HG02642 (cell line): ENCODE measurements at regions not wholly inside any gene's neighbourhood (a gene's known extent, or its start where the extent isn't known, plus 50 kb on each side); places are given as distances from the start of the nearest gene placed in this dataset.

Source experiments
- ATAC-seq: cut with Tn5 transposase; IDR thresholded peaks from one replicate; pipeline ENCODE4 v1.9.1; 2021; ENCODE audit warnings: mild to moderate bottlenecking; ENCODE audit not compliant: unreplicated experiment, poor library complexity

DNA sequence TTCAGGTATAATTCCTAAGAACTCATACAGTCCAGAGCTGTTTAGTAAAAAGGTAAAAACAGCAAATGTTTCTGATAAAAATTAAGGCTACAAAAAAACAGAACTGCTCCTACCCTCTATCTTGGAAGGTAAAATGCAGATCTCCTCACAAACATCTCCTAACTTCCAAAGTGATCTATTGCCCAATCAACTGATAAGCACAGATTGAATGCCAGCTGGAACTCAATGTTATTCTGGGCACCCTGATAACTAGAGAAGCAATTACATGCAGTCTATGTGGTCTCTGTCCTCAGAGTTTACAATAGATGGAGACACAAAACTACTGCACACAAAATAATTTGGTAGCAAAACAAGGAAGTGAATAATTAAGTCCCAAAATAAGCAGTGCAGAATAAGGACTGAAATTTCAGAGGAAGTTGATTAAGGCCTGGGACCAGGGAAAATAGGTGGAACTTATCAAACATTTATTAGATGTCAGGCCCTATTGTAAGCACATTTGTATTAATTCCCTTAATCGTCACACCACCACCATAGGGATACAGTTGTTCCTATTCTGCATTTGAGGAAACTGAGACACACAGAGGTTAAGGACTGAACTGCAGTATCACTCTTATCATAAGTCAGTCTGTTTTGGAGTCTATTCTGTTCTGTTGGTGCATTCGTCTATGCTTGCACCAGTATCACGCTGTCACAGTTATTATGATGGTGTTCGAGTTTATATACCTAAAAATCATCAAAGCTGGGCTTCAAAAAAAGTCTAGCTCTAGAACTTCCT, 102.2 kb upstream of the TARS1 start:
- no peak for ATAC-seq

- ATAC-seq, result no peak
These were observed 101.4 kb upstream of the TARS1 start for GRCh38 chr5:33339413-33339812.

GRCh38 chr5:33340195-33340594, 100.6 kb upstream of the TARS1 start:
- ATAC-seq, result no peak

DNA sequence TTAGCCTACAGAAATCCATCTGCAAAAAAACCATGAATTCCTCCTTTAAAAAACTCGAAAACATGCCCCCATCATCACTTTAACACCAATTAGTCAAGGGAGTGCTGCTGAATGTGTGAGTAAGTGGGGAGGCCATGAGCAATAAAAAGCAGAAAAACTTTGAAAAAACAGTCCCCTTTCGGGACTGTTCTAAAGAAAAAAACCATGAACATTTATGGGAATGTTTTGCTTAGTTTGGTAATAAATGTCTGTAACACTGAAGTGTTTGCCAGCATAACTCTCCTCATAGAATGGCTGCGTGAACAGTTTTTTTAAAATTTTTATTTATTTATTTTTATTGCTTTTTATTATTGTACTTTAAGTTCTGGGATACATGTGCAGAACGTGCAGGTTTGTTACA, 99.4 kb upstream of the TARS1 start:
- ATAC-seq, result no peak

- ATAC-seq, result no peak
These were observed 97.0 kb upstream of the TARS1 start for GRCh38 chr5:33343676-33344327.

- ATAC-seq, result peak; percentile 68
These were observed 94.2 kb upstream of the TARS1 start for GRCh38 chr5:33346534-33346933.

GRCh38 chr5:33361781-33362180, 79.0 kb upstream of the TARS1 start:
- ATAC-seq, result no peak

GRCh38 chr5:33362915-33363314, 77.8 kb upstream of the TARS1 start:
- ATAC-seq, result no peak

GRCh38 chr5:33363537-33363936, 77.2 kb upstream of the TARS1 start:
- ATAC-seq, result no peak

DNA sequence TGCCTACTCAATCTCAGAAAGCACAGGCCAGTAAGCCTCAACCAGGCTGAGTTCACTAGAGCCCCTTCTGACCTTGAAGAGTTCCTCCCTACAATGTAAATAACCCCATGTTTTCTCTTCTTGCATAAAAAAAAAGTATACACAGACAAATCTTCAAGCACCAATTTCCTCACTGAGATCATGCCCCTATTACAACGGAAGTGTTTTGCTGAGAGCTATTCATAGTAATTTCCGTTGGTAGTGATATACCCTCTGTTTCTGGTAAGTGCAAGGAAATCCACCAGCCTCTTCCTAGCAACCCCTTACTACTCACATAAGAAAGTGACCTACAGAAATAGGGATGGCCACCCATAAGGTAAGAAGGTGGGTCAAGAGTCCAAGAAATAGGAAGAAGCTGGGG, 76.4 kb upstream of the TARS1 start:
- ATAC-seq, result no peak

GRCh38 chr5:33367416-33367815, 73.3 kb upstream of the TARS1 start:
- ATAC-seq, result no peak

DNA sequence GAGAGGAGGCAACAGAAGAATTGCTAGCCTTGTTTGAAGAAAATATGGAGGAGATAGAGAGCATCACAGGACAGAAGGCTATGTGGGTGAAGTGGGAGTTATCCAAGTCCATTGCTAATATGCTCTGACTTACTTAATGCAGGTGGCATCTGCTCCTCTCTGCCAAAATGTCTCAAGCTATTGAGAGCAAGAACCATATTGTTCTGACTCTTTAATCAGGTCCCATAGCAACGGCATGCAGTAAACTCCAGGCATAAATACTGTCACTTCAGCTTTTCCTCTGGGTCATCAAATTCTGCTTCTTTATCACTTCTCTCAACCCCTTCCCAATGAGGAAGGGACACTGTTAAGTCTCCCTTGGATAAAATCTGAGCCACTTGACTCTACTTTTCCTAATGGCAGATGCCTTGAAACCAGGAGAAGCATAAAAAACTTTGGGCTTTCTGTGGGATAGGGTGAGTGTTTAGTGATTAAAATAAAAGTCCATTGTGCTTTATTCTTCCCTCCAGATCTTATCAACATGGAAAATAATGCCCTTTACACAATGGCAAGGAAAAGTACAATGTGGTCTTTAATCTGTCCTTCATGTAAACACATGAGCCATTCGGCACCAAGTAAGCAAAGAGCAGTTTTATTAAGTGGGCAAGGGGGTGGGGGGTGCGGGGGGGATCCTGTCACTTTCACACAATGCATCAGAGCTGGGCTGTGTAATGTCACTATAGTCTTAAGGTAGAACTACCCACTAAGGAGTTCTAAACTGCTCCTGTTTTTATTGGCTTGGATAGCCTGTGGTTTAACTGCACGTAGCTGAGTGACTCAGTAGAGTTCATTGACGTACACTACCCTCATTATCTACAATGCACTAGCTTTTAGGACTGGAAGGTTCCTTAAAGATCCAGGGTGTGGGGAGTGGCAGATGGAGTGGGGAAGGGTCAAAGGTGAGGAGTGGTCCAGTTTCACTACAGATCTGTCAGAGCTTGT, 71.0 kb upstream of the TARS1 start:
- ATAC-seq, result no peak

DNA sequence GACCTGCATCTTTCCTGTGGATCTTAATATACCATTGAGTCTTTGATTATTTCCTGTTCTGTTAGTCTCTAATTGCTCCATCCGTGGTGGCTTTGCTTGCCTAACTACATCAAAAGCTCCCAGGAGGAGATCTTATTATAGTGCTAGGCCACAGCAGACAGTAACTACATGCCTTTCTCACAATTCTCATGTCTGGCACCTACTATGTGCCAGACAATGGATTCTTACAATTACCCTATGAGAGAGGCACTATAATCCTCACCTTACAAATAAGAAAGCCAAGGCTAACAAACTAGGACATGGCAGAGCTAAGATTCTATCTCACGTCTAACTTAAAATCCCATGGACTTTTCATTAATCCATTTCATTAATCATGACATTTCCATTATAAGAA, 70.3 kb upstream of the TARS1 start:
- no peak for ATAC-seq

DNA sequence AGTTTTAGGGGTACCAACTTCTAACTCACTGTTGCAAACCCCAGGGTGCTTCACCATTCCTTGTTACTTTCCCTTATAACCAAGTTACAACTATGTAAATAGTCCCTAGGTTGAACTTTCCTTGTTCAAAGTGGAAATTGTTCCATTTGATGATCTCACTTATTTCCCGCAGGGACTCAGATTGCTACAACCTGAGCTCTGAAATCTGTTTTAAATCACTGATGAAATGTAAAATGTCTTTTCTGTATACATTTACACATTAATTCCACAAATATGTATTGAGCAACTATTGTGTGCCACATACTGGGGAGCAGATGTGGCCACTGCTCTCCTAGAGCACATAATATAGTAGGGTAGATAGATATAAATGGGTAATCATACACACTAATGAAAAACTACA, 69.1 kb upstream of the TARS1 start:
- no peak for ATAC-seq

GRCh38 chr5:33372721-33373472, 67.9 kb upstream of the TARS1 start:
- no peak for ATAC-seq

- no peak for ATAC-seq
These were observed 64.9 kb upstream of the TARS1 start for GRCh38 chr5:33375900-33376299.

DNA sequence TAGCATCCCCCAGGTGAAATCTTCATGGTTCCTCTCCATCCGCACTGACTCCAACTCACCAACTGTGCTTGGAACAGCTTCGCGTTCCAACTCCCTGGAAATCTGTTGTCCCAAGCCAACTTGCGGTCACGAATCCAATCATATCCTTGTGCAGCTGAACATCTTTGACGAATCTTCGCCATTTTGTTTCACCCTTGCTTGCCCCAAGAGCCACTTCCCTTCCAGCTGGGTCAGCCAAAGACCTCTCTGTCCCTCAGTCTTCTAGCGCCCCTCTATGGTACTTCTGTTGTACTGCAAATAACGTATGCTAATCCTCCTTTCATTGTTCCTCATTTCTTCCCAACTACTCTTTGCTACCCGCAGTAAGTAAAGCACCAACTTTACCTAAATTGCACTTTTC, 61.0 kb upstream of the TARS1 start:
- ATAC-seq, result no peak

DNA sequence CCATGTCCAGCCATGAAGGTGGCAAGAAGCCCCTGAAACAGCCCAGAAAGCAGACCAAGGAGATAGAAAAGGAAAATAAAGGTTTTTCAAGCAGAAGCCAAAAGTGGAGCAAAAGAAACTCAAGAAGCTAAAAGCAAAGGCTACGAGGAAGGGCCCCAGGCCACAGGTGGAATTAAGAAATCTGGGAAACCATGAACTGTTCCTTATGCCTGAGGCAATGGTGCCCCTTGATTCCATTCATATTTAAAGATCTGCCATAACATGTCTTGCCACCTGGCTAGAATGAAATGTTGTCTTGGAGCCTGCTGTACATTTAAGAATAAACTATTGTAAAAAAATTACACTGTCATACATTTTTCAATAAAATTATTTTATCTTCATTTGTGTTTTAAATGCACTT, 59.5 kb upstream of the TARS1 start:
- ATAC-seq, result no peak
